Fibroblast of lung (primary cell): ENCODE measurements at regions not wholly inside any gene's neighbourhood (a gene's known extent, or its start where the extent isn't known, plus 50 kb on each side); places are given as distances from the start of the nearest gene placed in this dataset.

Experiments used
- DNase-seq, 2 donors: peaks; one replicate each; pipeline versions ENCODE4 v3.0.0 to v3.0.0-alpha.2; 2010; ENCODE audit warnings: low read depth in 2 of 2
- H2AFZ ChIP-seq: 2 replicates; pipeline ENCODE4 v1.5.1; 2012; ENCODE audit warnings: low read length, control low read depth, inconsistent platforms
- H3K27ac ChIP-seq: 2 replicates; pipeline ENCODE4 v1.5.1; 2011; ENCODE audit warnings: low read length, control low read depth; ENCODE audit not compliant: insufficient read depth
- H3K27me3 ChIP-seq: 2 replicates; pipeline ENCODE4 v1.5.1; 2011; ENCODE audit warnings: mild to moderate bottlenecking, low read length; ENCODE audit not compliant: control insufficient read depth, insufficient read depth
- H3K36me3 ChIP-seq: 2 replicates; pipeline ENCODE4 v1.5.1; 2011; ENCODE audit warnings: low read length; ENCODE audit not compliant: control insufficient read depth, insufficient read depth
- H3K4me1 ChIP-seq: 2 replicates; pipeline ENCODE4 v1.5.1; 2011; ENCODE audit warnings: low read length; ENCODE audit not compliant: control insufficient read depth, insufficient read depth; ENCODE audit errors: extremely low read depth
- H3K4me2 ChIP-seq: 2 replicates; pipeline ENCODE4 v1.5.1; 2011; ENCODE audit warnings: low read length, control low read depth; ENCODE audit not compliant: insufficient read depth; ENCODE audit errors: extremely low read depth
- H3K4me3 ChIP-seq, 4 experiments: fragments of 200-600 bp in 1 of 4; sonication (generic) in 1 of 4; replicated peaks in 1 of 4; 2 replicates each; pipeline ENCODE4 v1.5.1; 2011 to 2016; ENCODE audit warnings: low read length in 4 of 4, low read depth in 3 of 4, mild to moderate bottlenecking in 3 of 4, control low read depth in 2 of 4, inconsistent platforms in 1 of 4, mixed read lengths in 1 of 4; ENCODE audit not compliant: insufficient read depth in 1 of 4; ENCODE audit errors: control extremely low read depth in 1 of 4
- H3K79me2 ChIP-seq: 2 replicates; pipeline ENCODE4 v1.5.1; 2012; ENCODE audit warnings: mild to moderate bottlenecking, low read length, inconsistent platforms; ENCODE audit not compliant: control insufficient read depth, insufficient read depth
- H3K9ac ChIP-seq: 2 replicates; pipeline ENCODE4 v1.5.1; 2011; ENCODE audit warnings: mild to moderate bottlenecking, low read length, control low read depth; ENCODE audit not compliant: insufficient read depth
- H3K9me3 ChIP-seq: 2 replicates; pipeline ENCODE4 v1.5.1; 2012; ENCODE audit warnings: low read depth, low read length; ENCODE audit not compliant: control insufficient read depth, insufficient read depth
- H4K20me1 ChIP-seq: 2 replicates; pipeline ENCODE4 v1.5.1; 2011; ENCODE audit warnings: low read length; ENCODE audit not compliant: control insufficient read depth, insufficient read depth; ENCODE audit errors: extremely low read depth
- CTCF ChIP-seq, 2 donors: IDR thresholded peaks in 1 of 2; conservative IDR thresholded peaks in 1 of 2; 1 replicate in 1 of 2; 2 replicates in 1 of 2; pipeline ENCODE4 v1.5.1; 2011 to 2012; ENCODE audit warnings: low read length in 2 of 2, control low read depth in 1 of 2, inconsistent platforms in 1 of 2, low read depth in 1 of 2, mild to moderate bottlenecking in 1 of 2
- EZH2 ChIP-seq: IDR thresholded peaks from 2 replicates; pipeline ENCODE4 v1.5.1; 2012; ENCODE audit warnings: low read length, control low read depth, mild to moderate bottlenecking; ENCODE audit errors: missing control alignments

DNA sequence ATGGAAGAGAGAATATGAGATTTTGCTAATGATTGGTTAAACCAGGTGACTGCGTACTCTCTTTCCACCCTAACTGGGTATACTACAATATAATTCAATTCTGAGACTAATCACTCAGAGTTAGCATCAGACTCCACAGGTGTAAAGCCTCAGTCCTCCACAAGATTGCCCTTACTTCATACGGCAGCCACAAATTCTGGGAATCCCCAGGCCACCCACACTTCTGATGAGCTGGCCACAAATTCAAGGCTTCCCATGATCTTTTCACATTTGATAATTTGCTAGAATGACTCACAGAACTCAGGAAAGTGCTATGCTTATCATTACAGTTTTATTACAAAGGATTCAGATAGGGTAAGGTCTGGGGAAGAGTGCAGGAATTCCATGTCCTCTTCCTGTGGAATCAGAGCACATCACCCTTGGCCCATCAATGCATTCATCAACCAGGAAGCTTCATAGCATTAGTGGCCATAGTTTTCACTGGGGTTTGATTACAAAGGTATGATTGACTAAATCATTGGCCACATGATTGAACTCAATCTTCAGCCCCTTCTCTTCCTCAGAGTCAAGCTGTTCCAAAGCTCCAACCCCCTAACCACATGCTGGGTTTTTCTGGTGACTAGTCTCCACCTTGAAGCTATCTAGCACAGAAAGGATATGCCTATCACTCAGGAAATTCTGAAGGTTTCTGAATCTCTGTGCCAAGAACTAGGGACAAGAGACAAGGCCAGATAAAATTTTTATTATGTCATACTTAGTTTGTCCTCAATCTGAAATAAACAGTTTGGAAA, 131.7 kb downstream of the HHIPL2 start:
- no peaks in the 10 kb centered on the region for H3K4me1 ChIP-seq
- no peaks in the 10 kb centered on the region for H4K20me1 ChIP-seq
- peak in 1 of 2 donors; percentile 33 for DNase-seq
- no peak overlapping the region for H3K27ac ChIP-seq
- H3K4me3 ChIP-seq: no peak overlapping the region
- H3K36me3 ChIP-seq: no peaks in the 10 kb centered on the region
- TF ChIP-seq CTCF (conservative IDR thresholded peaks at IDR 0.05 in 1 of 2, IDR thresholded peaks at IDR 0.05 in 1 of 2; ENCODE audit: low read depth in 1 of 2, low read length in 2 of 2): no peak
- no peak for TF ChIP-seq EZH2
- H3K79me2 ChIP-seq: no peaks in the 10 kb centered on the region
- no peaks in the 10 kb centered on the region for H3K27me3 ChIP-seq
- H3K9me3 ChIP-seq: no peaks in the 10 kb centered on the region
- H3K4me2 ChIP-seq: no peak overlapping the region
- no peak overlapping the region for H3K9ac ChIP-seq
- H2AFZ ChIP-seq: no peak overlapping the region

GRCh38 chr1:222415441-222415840, 132.5 kb downstream of the HHIPL2 start:
- Histone ChIP-seq H3K27ac (no peak overlapping the region), H3K4me3 (no peak overlapping the region), H3K9ac (no peak overlapping the region), H3K27me3 (no peaks in the 10 kb centered on the region), H2AFZ (no peak overlapping the region), H4K20me1 (no peaks in the 10 kb centered on the region), H3K79me2 (no peaks in the 10 kb centered on the region), H3K4me1 (no peaks in the 10 kb centered on the region), H3K36me3 (no peaks in the 10 kb centered on the region), H3K4me2 (no peak overlapping the region), H3K9me3 (no peaks in the 10 kb centered on the region)
- DNase-seq: no peak
- TF ChIP-seq CTCF (conservative IDR thresholded peaks at IDR 0.05 in 1 of 2, IDR thresholded peaks at IDR 0.05 in 1 of 2; ENCODE audit: low read depth in 1 of 2, low read length in 2 of 2): no peak
- TF ChIP-seq EZH2: no peak

- no peak for TF ChIP-seq CTCF (conservative IDR thresholded peaks at IDR 0.05 in 1 of 2, IDR thresholded peaks at IDR 0.05 in 1 of 2; ENCODE audit: low read depth in 1 of 2, low read length in 2 of 2)
- no peak for TF ChIP-seq EZH2
- no peak for DNase-seq
- no peak overlapping the region for H2AFZ ChIP-seq
- H3K27me3 ChIP-seq: no peaks in the 10 kb centered on the region
- no peak overlapping the region for H3K4me2 ChIP-seq
- no peaks in the 10 kb centered on the region for H4K20me1 ChIP-seq
- H3K9ac ChIP-seq: no peak overlapping the region
- no peaks in the 10 kb centered on the region for H3K9me3 ChIP-seq
- no peaks in the 10 kb centered on the region for H3K4me1 ChIP-seq
- H3K79me2 ChIP-seq: no peaks in the 10 kb centered on the region
- no peak overlapping the region for H3K27ac ChIP-seq
- no peak overlapping the region for H3K4me3 ChIP-seq
- H3K36me3 ChIP-seq: no peaks in the 10 kb centered on the region
Observed at GRCh38 chr1:222413991-222414549, 133.8 kb downstream of the HHIPL2 start.
